ENCODE measurements at regions not wholly inside any gene's neighbourhood (a gene's known extent, or its start where the extent isn't known, plus 50 kb on each side); places are given as distances from the start of the nearest gene placed in this dataset.

DNA sequence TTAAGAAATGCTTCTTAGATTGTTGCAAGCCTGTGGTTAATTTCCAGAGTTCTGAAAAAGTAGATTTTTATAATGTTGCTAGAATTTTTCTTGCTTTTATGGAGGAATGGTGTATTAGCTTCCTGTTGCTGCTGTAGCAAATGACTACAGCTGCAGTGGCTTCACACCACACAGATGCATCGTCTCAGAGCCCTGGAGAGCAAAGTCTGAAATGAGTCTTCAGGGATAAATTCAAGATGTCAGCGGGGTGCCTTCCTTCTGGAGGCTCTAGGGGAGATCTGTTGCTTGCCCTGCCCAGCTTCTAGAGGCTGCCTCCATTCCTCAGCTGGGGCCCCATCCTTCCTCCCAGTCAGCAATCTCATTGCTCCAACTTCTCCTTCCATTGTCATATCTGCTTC is 187.8 kb downstream of the ZNF516 start:
- DNase-seq (ENCODE audit: low read depth): no peak
- no peak for TF ChIP-seq CTCF (IDR thresholded peaks at IDR 0.05; ENCODE audit: insufficient read depth, low read depth, low read length)

DNA sequence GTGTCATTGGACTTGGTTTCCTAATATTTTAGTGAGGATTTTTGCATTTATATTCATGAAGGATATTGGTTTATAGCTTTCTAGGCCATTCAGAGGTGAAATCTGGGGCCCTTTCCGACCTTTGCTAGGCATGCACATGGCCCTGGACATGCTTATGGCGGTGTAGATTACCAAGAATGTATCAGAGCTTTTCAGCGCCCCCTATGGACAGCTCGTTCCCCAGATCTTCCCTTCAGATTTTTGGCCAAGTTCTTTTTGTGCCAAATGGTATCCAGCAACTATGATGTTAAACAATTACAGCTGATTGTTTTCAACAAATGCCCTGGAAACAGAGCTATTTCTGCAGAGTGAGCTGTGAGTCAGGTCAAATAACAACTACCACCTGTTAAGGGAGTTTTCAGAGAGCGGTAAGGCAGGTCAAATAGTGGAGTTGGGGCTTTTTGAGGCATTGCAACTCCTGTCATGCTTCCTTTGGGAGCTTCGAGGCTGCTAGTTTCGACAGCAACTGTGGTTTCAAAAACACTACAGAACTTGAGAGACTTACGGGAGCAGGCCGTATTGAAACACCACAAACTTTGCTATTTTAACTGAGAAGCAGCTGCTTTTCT is 188.3 kb downstream of the ZNF516 start:
- no peak overlapping the region for H3K4me3 ChIP-seq (ENCODE audit: low read depth, low read length)
- peak; percentile 20 for TF ChIP-seq CTCF (IDR thresholded peaks at IDR 0.05; ENCODE audit: insufficient read depth, low read depth, low read length)
- no peak for DNase-seq (ENCODE audit: low read depth)

More for the DNA sequence above, 187.8 kb downstream of the ZNF516 start:
- no peak overlapping the region for H3K4me3 ChIP-seq (ENCODE audit: low read depth, low read length)

DNA sequence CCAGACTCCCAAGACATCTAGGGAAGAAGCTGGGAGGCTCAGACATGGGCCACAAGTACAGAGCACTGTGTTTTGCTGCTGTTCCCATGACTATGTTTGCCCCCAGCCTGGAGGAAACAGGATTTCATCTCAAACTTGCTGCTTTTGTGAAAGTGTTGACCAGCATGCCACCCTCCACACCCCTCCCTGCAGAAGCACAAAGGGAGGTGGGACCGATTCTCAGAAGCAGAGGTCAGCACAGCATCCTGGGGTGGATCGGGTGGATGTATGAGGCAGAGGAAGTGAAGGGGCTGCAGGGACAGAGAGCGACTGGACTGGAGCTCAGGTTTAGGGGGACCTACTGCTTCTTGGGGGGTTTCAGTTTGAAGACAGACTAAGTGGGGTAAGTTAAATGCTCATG is 209.2 kb downstream of the ZNF516 start:
- H3K4me3 ChIP-seq (ENCODE audit: low read depth, low read length): no peak overlapping the region
- no peak for DNase-seq (ENCODE audit: low read depth)
- no peak for TF ChIP-seq CTCF (IDR thresholded peaks at IDR 0.05; ENCODE audit: insufficient read depth, low read depth, low read length)

DNA sequence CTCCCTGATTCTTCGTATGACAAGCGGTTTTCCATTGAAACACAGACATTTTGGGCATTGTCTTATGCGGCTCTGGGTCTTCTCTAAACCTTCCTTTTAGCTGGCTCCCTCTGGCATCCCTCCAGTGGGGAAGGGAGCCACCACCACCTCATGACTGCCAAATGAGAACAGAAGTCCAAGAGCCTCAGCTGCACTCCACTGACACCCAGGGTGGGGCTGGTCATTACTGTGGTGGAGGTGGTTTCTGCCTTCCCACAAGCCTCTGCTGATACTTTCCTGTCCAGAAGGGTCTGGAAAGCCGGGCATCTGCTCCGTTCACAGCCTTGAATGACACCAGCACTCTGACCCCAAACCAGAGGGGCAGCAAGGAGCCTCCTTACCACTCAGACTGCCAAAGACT is 213.5 kb downstream of the ZNF516 start:
- no peak for TF ChIP-seq CTCF (IDR thresholded peaks at IDR 0.05; ENCODE audit: insufficient read depth, low read depth, low read length)
- no peak overlapping the region for H3K4me3 ChIP-seq (ENCODE audit: low read depth, low read length)
- no peak for DNase-seq (ENCODE audit: low read depth)

DNA sequence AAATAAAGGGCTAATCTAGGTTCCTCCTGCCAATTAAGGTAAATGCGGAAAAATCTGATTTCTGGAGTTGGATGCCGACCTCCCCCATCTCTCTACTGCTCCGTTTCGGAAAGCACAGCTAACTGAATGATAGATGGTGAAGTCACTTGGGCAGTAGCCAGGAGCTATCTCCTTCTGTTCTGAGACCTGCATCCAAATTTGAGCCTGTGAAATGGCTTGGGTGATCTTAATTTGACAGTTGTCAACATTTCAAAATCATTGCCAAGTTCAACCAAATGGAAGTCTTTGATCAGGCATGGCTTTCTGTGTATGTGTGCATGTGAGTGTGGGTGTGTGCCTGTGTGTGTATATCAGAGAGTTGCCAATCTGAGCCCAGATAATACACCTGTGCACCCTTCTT is 217.2 kb downstream of the ZNF516 start:
- TF ChIP-seq CTCF (IDR thresholded peaks at IDR 0.05; ENCODE audit: insufficient read depth, low read depth, low read length): no peak
- no peak overlapping the region for H3K4me3 ChIP-seq (ENCODE audit: low read depth, low read length)
- DNase-seq (ENCODE audit: low read depth): no peak

DNA sequence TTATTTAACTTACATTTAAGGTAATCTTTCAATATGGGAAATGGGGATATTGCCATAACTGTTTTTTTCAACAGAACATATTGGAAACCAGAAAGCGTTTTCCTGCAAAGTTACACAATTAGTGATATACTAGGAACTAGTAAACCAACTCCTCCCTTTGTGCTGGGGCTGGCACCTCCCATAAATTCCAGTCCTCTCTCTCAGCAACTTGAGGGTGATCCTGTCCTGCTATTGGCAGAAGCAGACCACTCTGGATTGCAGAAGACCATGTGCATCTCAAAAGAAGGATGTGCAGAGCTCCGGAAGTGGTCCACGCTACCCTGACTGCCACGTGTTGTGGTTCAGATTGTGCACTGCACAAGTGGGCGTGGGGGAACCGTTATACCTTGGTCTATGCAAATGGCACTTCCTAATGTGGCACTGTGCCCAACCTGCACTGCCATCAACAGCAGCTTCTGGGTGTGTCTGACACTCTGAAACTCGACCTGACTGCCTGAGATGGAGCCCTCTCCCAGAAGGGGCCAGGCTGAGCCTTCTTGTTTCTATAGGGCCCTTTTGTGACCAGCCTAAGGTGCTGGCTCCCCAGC is 219.2 kb downstream of the ZNF516 start:
- TF ChIP-seq CTCF (IDR thresholded peaks at IDR 0.05; ENCODE audit: insufficient read depth, low read depth, low read length): no peak
- H3K4me3 ChIP-seq (ENCODE audit: low read depth, low read length): no peak overlapping the region
- DNase-seq (ENCODE audit: low read depth): no peak

Data from fibroblast of villous mesenchyme (primary cell).